ENCODE measurements at regions not wholly inside any gene's neighbourhood (a gene's known extent, or its start where the extent isn't known, plus 50 kb on each side); places are given as distances from the start of the nearest gene placed in this dataset.

GRCh38 chr2:12484536-12485115, 232.1 kb upstream of the TRIB2 start:
- TF ChIP-seq CTCF (conservative IDR thresholded peaks at IDR 0.05; ENCODE audit: low read length) (no peak), EZH2phosphoT487 (IDR thresholded peaks at IDR 0.05; ENCODE audit: borderline replicate concordance, low read depth, low read length) (no peak)
